OCI-LY7 (cell line): ENCODE measurements at regions not wholly inside any gene's neighbourhood (a gene's known extent, or its start where the extent isn't known, plus 50 kb on each side); places are given as distances from the start of the nearest gene placed in this dataset.
A peak's percentile ranks its signal among the peaks of the same experiment; 100 is the strongest.

Source experiments
- BruUV-seq: library from RNA; stranded (reverse); fragments of 400-500 nt; replicated peaks from 2 replicates; lab custom pipeline; 2021; lab: Mats Ljungman, UMichigan
- CTCF ChIA-PET: fragments of 300-600 bp; sonication (Branson Sonifier 250); formaldehyde crosslinking; loops from one replicate; lab custom pipeline; 2022; ENCODE audit warnings: antibody characterized with exemption; ENCODE audit not compliant: unreplicated experiment; lab: Charles Lee
- POLR2A ChIA-PET: fragments of 300-600 bp; sonication (Branson Sonifier 250); formaldehyde crosslinking; loops from one replicate; lab custom pipeline; 2022; ENCODE audit warnings: antibody characterized with exemption; lab: Charles Lee
- DNase-seq: peaks from one replicate; pipeline ENCODE4 v3.0.0-alpha.2; 2015; ENCODE audit warnings: low spot score
- H2AFZ ChIP-seq: fragments of 200-600 bp; sonication (generic), shearing (Covaris generic); 2 replicates; pipeline ENCODE4 v1.6.1; 2014; ENCODE audit warnings: mild to moderate bottlenecking, antibody characterized with exemption, low read length, moderate library complexity
- H3K27ac ChIP-seq: fragments of 200-600 bp; sonication (generic); 2 replicates; pipeline ENCODE4 v1.5.1; 2014; ENCODE audit warnings: mixed run types, low read depth, mild to moderate bottlenecking, moderate library complexity, low read length, inconsistent platforms; ENCODE audit not compliant: poor library complexity, severe bottlenecking
- H3K36me3 ChIP-seq: fragments of 200-600 bp; sonication (generic); 2 replicates; pipeline ENCODE4 v1.6.1; 2014; ENCODE audit warnings: mild to moderate bottlenecking, antibody characterized with exemption, low read length, moderate library complexity, mixed read lengths; ENCODE audit not compliant: insufficient read depth
- H3K4me1 ChIP-seq: fragments of 200-600 bp; sonication (generic); 2 replicates; pipeline ENCODE4 v1.5.1; 2014; ENCODE audit warnings: mild to moderate bottlenecking, low read length; ENCODE audit not compliant: insufficient read depth, poor library complexity, severe bottlenecking
- H3K4me2 ChIP-seq: fragments of 200-600 bp; sonication (generic); 2 replicates; pipeline ENCODE4 v1.6.1; 2014; ENCODE audit warnings: mild to moderate bottlenecking, low read length
- H3K4me3 ChIP-seq: fragments of 200-600 bp; sonication (generic); 2 replicates; pipeline ENCODE4 v1.5.1; 2014; ENCODE audit warnings: mild to moderate bottlenecking, low read depth, low read length; ENCODE audit not compliant: poor library complexity, severe bottlenecking
- H3K79me2 ChIP-seq: fragments of 200-600 bp; sonication (generic); 2 replicates; pipeline ENCODE4 v1.6.1; 2016; ENCODE audit warnings: low read depth, mild to moderate bottlenecking, low read length, moderate library complexity, mixed read lengths; ENCODE audit not compliant: insufficient read depth
- H3K9me2 ChIP-seq: fragments of 200-600 bp; sonication (generic); 2 replicates; pipeline ENCODE4 v1.6.1; 2016; ENCODE audit warnings: mild to moderate bottlenecking, low read length, mixed read lengths; ENCODE audit not compliant: insufficient read depth
- H3K9me3 ChIP-seq: fragments of 200-600 bp; sonication (generic); 2 replicates; pipeline ENCODE4 v1.6.1; 2014; ENCODE audit warnings: mild to moderate bottlenecking, mixed run types, low read length, mixed read lengths
- H4K20me1 ChIP-seq: fragments of 200-600 bp; sonication (generic); 2 replicates; pipeline ENCODE4 v1.6.1; 2014; ENCODE audit warnings: mild to moderate bottlenecking, antibody characterized with exemption, low read length, moderate library complexity, mixed read lengths; ENCODE audit not compliant: insufficient read depth
- EZH2phosphoT487 ChIP-seq: fragments of 200-600 bp; sonication (generic); IDR thresholded peaks from 2 replicates; pipeline ENCODE4 v1.6.1; 2018; ENCODE audit warnings: low read depth, borderline replicate concordance, mild to moderate bottlenecking, mixed run types, antibody characterized with exemption, low read length, moderate library complexity, mixed read lengths
- intact Hi-C: fragments of 100-400 bp; cut with micrococcal nuclease; formaldehyde crosslinking; loops from one replicate; pipeline ENCODE4 v1.10.0; 2022; ENCODE audit not compliant: unreplicated experiment
- TF ChIP-seq, protein P1 (sequence below): fragments of 200-600 bp; sonication (generic); conservative IDR thresholded peaks from 2 replicates; pipeline ENCODE4 v1.5.1; 2014; ENCODE audit warnings: mild to moderate bottlenecking, antibody characterized with exemption, low read length, moderate library complexity, mixed read lengths

DNA sequence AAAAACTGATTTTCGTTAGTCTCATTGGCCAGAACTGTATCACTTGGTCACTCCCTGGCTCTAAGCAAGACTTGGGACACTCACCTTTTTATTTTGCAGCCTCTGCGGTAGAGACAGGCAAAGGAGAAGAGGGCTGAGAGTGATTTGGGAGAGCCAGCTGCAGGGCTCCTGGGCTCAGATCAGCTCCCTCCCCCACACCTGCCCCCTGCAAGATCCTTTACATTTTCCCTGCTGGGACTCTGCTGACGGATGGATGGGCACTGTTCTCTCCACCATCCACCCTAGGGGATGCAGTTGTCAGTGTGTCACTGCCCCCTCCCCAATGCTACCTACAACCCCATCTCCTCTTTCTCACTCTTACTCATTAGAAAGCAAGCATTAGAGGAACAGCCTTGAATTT, 301.1 kb upstream of the KAZN start:
- BruUV-seq = no TSS peak

DNA sequence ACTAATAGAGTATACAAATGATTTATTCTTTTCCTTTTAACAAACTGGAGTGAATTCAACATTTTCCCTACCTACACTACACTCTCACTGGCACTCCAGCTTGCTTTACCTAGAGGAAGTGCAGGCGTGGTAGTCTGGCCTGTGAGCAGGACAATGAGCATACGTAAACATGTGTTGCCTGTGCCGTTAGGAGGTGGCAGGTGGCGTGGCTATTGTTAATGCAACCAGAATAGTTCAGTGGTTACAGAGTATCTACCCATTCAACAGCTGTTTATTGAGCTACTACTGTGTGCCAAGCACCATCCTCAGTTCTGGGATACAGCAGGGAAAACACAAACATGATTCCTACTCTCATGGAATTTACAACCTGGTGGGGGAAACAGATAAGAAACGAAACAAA, 299.7 kb upstream of the KAZN start:
- ChIA-PET POLR2A (interaction anchor here (1.0 to 1.3 kb wide), 2 partner anchors 44 to 52 kb away, joined by 4 read pairs; no protein-coding TSS in a partner anchor), CTCF (no interaction called here)
- Histone ChIP-seq H3K27ac (peak overlapping the region; percentile 85), H2AFZ (peak overlapping the region; percentile 23; the same call in 1 of the 2 replicates), H3K4me3 (no peak overlapping the region), H4K20me1 (no peaks in the 10 kb centered on the region), H3K4me1 (peaks cover 93% of the 10 kb centered on the region), H3K9me3 (no peaks in the 10 kb centered on the region), H3K79me2 (no peaks in the 10 kb centered on the region), H3K9me2 (no peaks in the 10 kb centered on the region), H3K4me2 (peak overlapping the region; percentile 49), H3K36me3 (no peaks in the 10 kb centered on the region)
- DNase-seq = peak; percentile 92
- intact Hi-C loops = no loop called here
- BruUV-seq = no TSS peak
- no peak for TF ChIP-seq EZH2phosphoT487
- TF ChIP-seq, protein P1, sequence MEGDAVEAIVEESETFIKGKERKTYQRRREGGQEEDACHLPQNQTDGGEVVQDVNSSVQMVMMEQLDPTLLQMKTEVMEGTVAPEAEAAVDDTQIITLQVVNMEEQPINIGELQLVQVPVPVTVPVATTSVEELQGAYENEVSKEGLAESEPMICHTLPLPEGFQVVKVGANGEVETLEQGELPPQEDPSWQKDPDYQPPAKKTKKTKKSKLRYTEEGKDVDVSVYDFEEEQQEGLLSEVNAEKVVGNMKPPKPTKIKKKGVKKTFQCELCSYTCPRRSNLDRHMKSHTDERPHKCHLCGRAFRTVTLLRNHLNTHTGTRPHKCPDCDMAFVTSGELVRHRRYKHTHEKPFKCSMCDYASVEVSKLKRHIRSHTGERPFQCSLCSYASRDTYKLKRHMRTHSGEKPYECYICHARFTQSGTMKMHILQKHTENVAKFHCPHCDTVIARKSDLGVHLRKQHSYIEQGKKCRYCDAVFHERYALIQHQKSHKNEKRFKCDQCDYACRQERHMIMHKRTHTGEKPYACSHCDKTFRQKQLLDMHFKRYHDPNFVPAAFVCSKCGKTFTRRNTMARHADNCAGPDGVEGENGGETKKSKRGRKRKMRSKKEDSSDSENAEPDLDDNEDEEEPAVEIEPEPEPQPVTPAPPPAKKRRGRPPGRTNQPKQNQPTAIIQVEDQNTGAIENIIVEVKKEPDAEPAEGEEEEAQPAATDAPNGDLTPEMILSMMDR = no peak

More for the DNA sequence above, 301.1 kb upstream of the KAZN start:
- Histone ChIP-seq H2AFZ (peak overlapping the region; percentile 23; the same call in 1 of the 2 replicates), H3K36me3 (no peaks in the 10 kb centered on the region), H3K9me3 (no peaks in the 10 kb centered on the region), H3K4me1 (peaks cover 95% of the 10 kb centered on the region), H3K27ac (peak overlapping the region; percentile 85), H3K79me2 (no peaks in the 10 kb centered on the region), H3K9me2 (no peaks in the 10 kb centered on the region), H4K20me1 (no peaks in the 10 kb centered on the region), H3K4me3 (no peak overlapping the region), H3K4me2 (peak overlapping the region; percentile 22; the same call in 1 of the 2 replicates)
- no peak for DNase-seq
- POLR2A ChIA-PET = interaction anchor here (1.1 to 1.2 kb wide), 2 partner anchors 8 to 24 kb away, joined by 3 read pairs; no protein-coding TSS in a partner anchor
- CTCF ChIA-PET = no interaction called here
- intact Hi-C loops = no loop called here
- no peak for TF ChIP-seq EZH2phosphoT487
- TF ChIP-seq, protein P1 = no peak

DNA sequence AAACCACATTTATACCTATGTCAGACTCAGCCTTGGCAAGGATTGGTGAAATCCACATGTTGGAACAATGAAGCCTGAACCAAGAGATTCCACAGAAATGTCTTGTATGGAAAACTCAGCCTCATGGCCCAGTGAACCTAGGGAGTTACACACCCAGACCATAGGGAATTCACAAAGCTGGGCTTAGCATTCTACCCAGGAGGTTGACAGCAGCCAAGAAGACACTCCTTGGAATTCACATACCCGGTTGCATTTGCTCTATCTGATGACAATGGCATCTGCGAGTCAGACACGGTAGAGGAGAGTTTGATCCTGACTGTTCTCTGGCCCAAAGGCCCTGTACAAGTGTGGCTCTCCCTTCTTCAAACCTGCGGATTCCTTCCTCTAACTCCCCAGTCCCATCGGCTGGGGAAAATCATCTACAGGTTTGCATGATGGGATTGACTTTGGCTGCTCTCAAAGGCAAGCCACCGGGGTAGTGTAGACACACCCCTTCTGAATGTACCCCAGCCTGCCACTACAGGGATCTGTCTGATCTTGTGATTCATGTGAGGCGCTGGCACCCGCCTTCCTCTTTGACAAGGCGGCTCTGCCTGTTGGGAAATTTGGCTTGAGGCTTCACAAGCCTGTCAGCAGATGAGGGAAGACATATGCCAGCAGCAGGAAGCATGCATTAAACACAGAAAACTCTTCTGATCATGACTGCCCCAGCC, 297.3 kb upstream of the KAZN start:
- Histone ChIP-seq H3K4me3 (no peak overlapping the region), H2AFZ (peak overlapping the region; percentile 17; the same call in 1 of the 2 replicates), H3K9me3 (no peaks in the 10 kb centered on the region), H3K4me2 (no peak overlapping the region), H3K79me2 (no peaks in the 10 kb centered on the region), H3K4me1 (peaks cover 93% of the 10 kb centered on the region), H4K20me1 (no peaks in the 10 kb centered on the region), H3K27ac (no peak overlapping the region), H3K36me3 (no peaks in the 10 kb centered on the region), H3K9me2 (no peaks in the 10 kb centered on the region)
- no peak for TF ChIP-seq EZH2phosphoT487
- TF ChIP-seq, protein P1 = no peak
- CTCF ChIA-PET = no interaction called here
- intact Hi-C loops = no loop called here
- DNase-seq = no peak
- no TSS peak for BruUV-seq
- POLR2A ChIA-PET = no interaction called here
